ENCODE measurements at regions not wholly inside any gene's neighbourhood (a gene's known extent, or its start where the extent isn't known, plus 50 kb on each side); places are given as distances from the start of the nearest gene placed in this dataset.

DNA sequence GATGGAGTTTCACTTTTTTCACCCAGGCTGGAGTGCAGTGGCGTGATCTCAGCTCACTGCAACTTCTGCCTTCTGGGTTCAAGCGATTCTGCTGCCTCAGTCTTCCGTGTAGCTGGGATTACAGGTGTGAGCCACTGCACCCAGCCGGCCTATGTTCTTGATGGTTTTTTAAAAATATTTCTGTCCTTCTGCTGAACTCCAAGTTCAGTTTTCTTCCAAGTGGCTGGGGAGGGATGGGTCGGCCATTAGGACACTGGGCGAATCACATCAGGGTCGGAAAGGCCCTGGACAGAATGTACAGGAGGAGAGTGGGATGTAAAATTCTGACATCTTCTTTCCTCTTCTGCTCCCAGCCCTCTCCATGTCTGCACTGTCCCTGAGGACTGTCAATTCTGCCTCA, 289.6 kb downstream of the PTPRU start:
- TF ChIP-seq POLR2A (IDR thresholded peaks at IDR 0.05), result no peak
- TF ChIP-seq, protein P1, sequence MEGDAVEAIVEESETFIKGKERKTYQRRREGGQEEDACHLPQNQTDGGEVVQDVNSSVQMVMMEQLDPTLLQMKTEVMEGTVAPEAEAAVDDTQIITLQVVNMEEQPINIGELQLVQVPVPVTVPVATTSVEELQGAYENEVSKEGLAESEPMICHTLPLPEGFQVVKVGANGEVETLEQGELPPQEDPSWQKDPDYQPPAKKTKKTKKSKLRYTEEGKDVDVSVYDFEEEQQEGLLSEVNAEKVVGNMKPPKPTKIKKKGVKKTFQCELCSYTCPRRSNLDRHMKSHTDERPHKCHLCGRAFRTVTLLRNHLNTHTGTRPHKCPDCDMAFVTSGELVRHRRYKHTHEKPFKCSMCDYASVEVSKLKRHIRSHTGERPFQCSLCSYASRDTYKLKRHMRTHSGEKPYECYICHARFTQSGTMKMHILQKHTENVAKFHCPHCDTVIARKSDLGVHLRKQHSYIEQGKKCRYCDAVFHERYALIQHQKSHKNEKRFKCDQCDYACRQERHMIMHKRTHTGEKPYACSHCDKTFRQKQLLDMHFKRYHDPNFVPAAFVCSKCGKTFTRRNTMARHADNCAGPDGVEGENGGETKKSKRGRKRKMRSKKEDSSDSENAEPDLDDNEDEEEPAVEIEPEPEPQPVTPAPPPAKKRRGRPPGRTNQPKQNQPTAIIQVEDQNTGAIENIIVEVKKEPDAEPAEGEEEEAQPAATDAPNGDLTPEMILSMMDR (IDR thresholded peaks at IDR 0.05 in 8 of 11, conservative IDR thresholded peaks at IDR 0.05 in 3 of 11), result no peak

Measured in spleen (tissue), 7 donors.